CD4-positive, alpha-beta T cell treated with Interleukin-10 for 1 hour (primary cell): ENCODE measurements at regions not wholly inside any gene's neighbourhood (a gene's known extent, or its start where the extent isn't known, plus 50 kb on each side); places are given as distances from the start of the nearest gene placed in this dataset.
"Not testable (repeated sequence)": the region's sequence is repeated elsewhere in the genome, so short reads cannot be mapped to it uniquely, and the experiment has no call there.

Source experiments
- DNase-seq: peaks from one replicate; pipeline ENCODE4 v3.0.0-alpha.2; 2020

GRCh38 chr6:134784336-134784735 lies 165.6 kb downstream of the ALDH8A1 start:
- no peak for DNase-seq

- DNase-seq: no peak
Observed at GRCh38 chr6:134778431-134778830, 171.5 kb downstream of the ALDH8A1 start.

- DNase-seq: no peak
Observed at GRCh38 chr6:134774201-134774638, 175.7 kb downstream of the ALDH8A1 start.

- no peak for DNase-seq
Observed at GRCh38 chr6:134772671-134773360, 177.1 kb downstream of the ALDH8A1 start.

- DNase-seq: no peak
Observed at GRCh38 chr6:134768931-134769330, 181.0 kb downstream of the ALDH8A1 start.

- no peak for DNase-seq
Observed at GRCh38 chr6:134766497-134766896, 183.4 kb downstream of the ALDH8A1 start.

GRCh38 chr6:134764741-134765140 lies 185.2 kb downstream of the ALDH8A1 start:
- no peak for DNase-seq

- not testable (repeated sequence) for DNase-seq
Observed at GRCh38 chr6:134763575-134763974, 186.3 kb downstream of the ALDH8A1 start.

- no peak for DNase-seq
Observed at GRCh38 chr6:134758621-134759020, 191.3 kb downstream of the ALDH8A1 start.

GRCh38 chr6:134757911-134758361 lies 192.0 kb downstream of the ALDH8A1 start:
- no peak for DNase-seq

GRCh38 chr6:134756374-134757025 lies 193.4 kb downstream of the ALDH8A1 start:
- DNase-seq: no peak

- DNase-seq: no peak
Observed at GRCh38 chr6:134754013-134754690, 195.7 kb downstream of the ALDH8A1 start.

- no peak for DNase-seq
Observed at GRCh38 chr6:134753001-134753400, 196.9 kb downstream of the ALDH8A1 start.

GRCh38 chr6:134752445-134752844 lies 197.5 kb downstream of the ALDH8A1 start:
- no peak for DNase-seq

GRCh38 chr6:134750669-134751068 lies 199.2 kb downstream of the ALDH8A1 start:
- no peak for DNase-seq

- no peak for DNase-seq
Observed at GRCh38 chr6:134748484-134748883, 201.4 kb downstream of the ALDH8A1 start.

- not testable (repeated sequence) for DNase-seq
Observed at GRCh38 chr6:134747197-134747596, 202.7 kb downstream of the ALDH8A1 start.

GRCh38 chr6:134746140-134746539 lies 203.8 kb downstream of the ALDH8A1 start:
- DNase-seq: no peak

GRCh38 chr6:134745192-134745591 lies 204.7 kb downstream of the ALDH8A1 start:
- DNase-seq: not testable (repeated sequence)

GRCh38 chr6:134744301-134744700 lies 205.6 kb downstream of the ALDH8A1 start:
- DNase-seq: no peak

GRCh38 chr6:134741200-134741536 lies 208.7 kb downstream of the ALDH8A1 start:
- DNase-seq: no peak

- no peak for DNase-seq
Observed at GRCh38 chr6:134740473-134741199, 209.3 kb downstream of the ALDH8A1 start.

GRCh38 chr6:134740027-134740373 lies 209.9 kb downstream of the ALDH8A1 start:
- no peak for DNase-seq
